Tibial artery (tissue), 4 donors: ENCODE measurements at regions not wholly inside any gene's neighbourhood (a gene's known extent, or its start where the extent isn't known, plus 50 kb on each side); places are given as distances from the start of the nearest gene placed in this dataset.

Source experiments
- DNase-seq, 2 donors: peaks; one replicate each; pipeline ENCODE4 v3.0.0-alpha.2; 2019
- H3K27ac ChIP-seq, 2 donors: fragments of 200-600 bp; sonication (generic) in 1 of 2; 1 replicate in 1 of 2; 2 replicates in 1 of 2; pipeline ENCODE4 v1.5.1; 2018 to 2019; ENCODE audit warnings: mild to moderate bottlenecking in 1 of 2
- H3K27me3 ChIP-seq, 2 donors: fragments of 200-600 bp; sonication (generic) in 1 of 2; one replicate each; pipeline versions ENCODE4 v1.5.1 to v1.6.0; 2016 to 2019
- H3K36me3 ChIP-seq, 3 donors: fragments of 200-600 bp; sonication (generic) in 2 of 3; one replicate each; pipeline ENCODE4 v1.5.1; 2016 to 2019; ENCODE audit warnings: mild to moderate bottlenecking in 2 of 3
- H3K4me1 ChIP-seq, 4 donors: fragments of 200-600 bp; sonication (generic) in 2 of 4; 1 replicate in 3 of 4; 2 replicates in 1 of 4; pipeline ENCODE4 v1.5.1; 2016 to 2019
- H3K4me3 ChIP-seq, 2 donors: fragments of 200-600 bp; sonication (generic) in 1 of 2; 1 replicate in 1 of 2; 2 replicates in 1 of 2; pipeline ENCODE4 v1.5.1; 2018 to 2019; ENCODE audit warnings: mild to moderate bottlenecking in 2 of 2
- H3K9me3 ChIP-seq, 3 donors: fragments of 200-600 bp; sonication (generic) in 1 of 3; one replicate each; pipeline ENCODE4 v1.5.1; 2016 to 2019
- CTCF ChIP-seq, 2 experiments: fragments of 200-600 bp in 1 of 2; fragments of 450-650 bp in 1 of 2; IDR thresholded peaks; one replicate each; pipeline ENCODE4 v1.5.1; 2017 to 2019; ENCODE audit warnings: antibody characterized with exemption in 2 of 2, mild to moderate bottlenecking in 1 of 2, moderate library complexity in 1 of 2
- intact Hi-C: fragments of 100-400 bp; cut with DNase I; formaldehyde crosslinking; loops from one replicate; pipeline ENCODE4 v1.15.0; 2023; ENCODE audit warnings: low total_unique reads

GRCh38 chr3:70383360-70383831 is 71.0 kb upstream of the MDFIC2 start:
- no peak for DNase-seq
- Histone ChIP-seq H3K36me3 (no peaks in the 10 kb centered on the region), H3K4me1 (peaks cover 0 to 8% (median 3%) of the 10 kb centered on the region in 4 donors), H3K9me3 (no peaks in the 10 kb centered on the region), H3K27me3 (no peaks in the 10 kb centered on the region), H3K4me3 (no peak overlapping the region), H3K27ac (no peak overlapping the region)
- intact Hi-C loops: no loop called here
- TF ChIP-seq CTCF (IDR thresholded peaks at IDR 0.05): no peak

GRCh38 chr3:70374179-70374578 is 61.7 kb upstream of the MDFIC2 start:
- no peaks in the 10 kb centered on the region for H3K27me3 ChIP-seq
- no peak overlapping the region for H3K27ac ChIP-seq
- peaks cover 0 to 8% (median 0%) of the 10 kb centered on the region in 3 donors for H3K9me3 ChIP-seq
- no peak for TF ChIP-seq CTCF (IDR thresholded peaks at IDR 0.05)
- H3K36me3 ChIP-seq: no peaks in the 10 kb centered on the region
- no peak for DNase-seq
- no peak overlapping the region for H3K4me3 ChIP-seq
- intact Hi-C loops: no loop called here
- H3K4me1 ChIP-seq: no peaks in the 10 kb centered on the region
